ENCODE measurements at regions not wholly inside any gene's neighbourhood (a gene's known extent, or its start where the extent isn't known, plus 50 kb on each side); places are given as distances from the start of the nearest gene placed in this dataset.

- DNase-seq: no peak
- no peak overlapping the region for H3K9ac ChIP-seq (ENCODE audit: extremely low read depth, insufficient read length, low read length)
- H4K91ac ChIP-seq (ENCODE audit: insufficient read length, low read depth, low read length): no peak overlapping the region
- no peak overlapping the region for H2BK15ac ChIP-seq (ENCODE audit: low read depth, low read length)
- H2BK12ac ChIP-seq (ENCODE audit: insufficient read length, low read depth, low read length): no peak overlapping the region
- H3K56ac ChIP-seq (ENCODE audit: insufficient read length, low read depth, low read length): no peak overlapping the region
- H3T11ph ChIP-seq (ENCODE audit: low read length): no peak overlapping the region
- H3K27me3 ChIP-seq (ENCODE audit: insufficient read depth, low read length): no peaks in the 10 kb centered on the region
- no peak overlapping the region for H3K23ac ChIP-seq (ENCODE audit: insufficient read length, low read depth, low read length)
- no peaks in the 10 kb centered on the region for H3K79me1 ChIP-seq (ENCODE audit: insufficient read depth, low read depth, low read length, poor library complexity, severe bottlenecking)
- H2AFZ ChIP-seq (ENCODE audit: low read length): no peak overlapping the region
- H4K5ac ChIP-seq (ENCODE audit: insufficient read length, low read depth, low read length): no peak overlapping the region
- no peak overlapping the region for H3K4ac ChIP-seq (ENCODE audit: low read depth, low read length)
- H3K27me3 Mint-ChIP-seq (ENCODE audit: low read depth): no peaks in the 10 kb centered on the region; the same call in 1 of the 2 replicates
- H3K9me3 Mint-ChIP-seq: peaks cover 0 to 8% of the 10 kb centered on the region in 2 experiments; a peak in 3 of 5 replicates
- no peaks in the 10 kb centered on the region for H3K23me2 ChIP-seq (ENCODE audit: insufficient read length, low read depth, low read length, poor library complexity, severe bottlenecking)
- no peaks in the 10 kb centered on the region for H4K20me1 ChIP-seq (ENCODE audit: control insufficient read depth, insufficient read depth, insufficient read length)
- no peak overlapping the region for H2AK5ac ChIP-seq (ENCODE audit: insufficient read length, low read length)
- H3K36me3 Mint-ChIP-seq (ENCODE audit: insufficient read depth in 1 of 3, low read depth in 3 of 3): peaks cover 0 to 14% (median 12%) of the 10 kb centered on the region in 3 experiments; a peak in 4 of 7 replicates
- no peak overlapping the region for H4K8ac ChIP-seq (replicated peaks; ENCODE audit: insufficient read length, low read depth, low read length)
- no peak for TF ChIP-seq CTCF (conservative IDR thresholded peaks at IDR 0.05)
- peaks cover 9% of the 10 kb centered on the region in 2 experiments for H3K4me1 Mint-ChIP-seq
- no peak overlapping the region for H2BK20ac ChIP-seq (ENCODE audit: low read depth, low read length, poor library complexity, severe bottlenecking)
- no peak overlapping the region for H3K14ac ChIP-seq (ENCODE audit: insufficient read depth, low read length)
- no peak overlapping the region for H3K4me2 ChIP-seq (ENCODE audit: insufficient read depth, insufficient read length, low read length)
- 0 out of 2 replicates have a peak, but pooled peaks cover 3% of the 10 kb centered on the region for H3K4me1 ChIP-seq (ENCODE audit: insufficient read depth, low read length)
- H3K79me2 ChIP-seq (ENCODE audit: insufficient read depth, low read length): no peaks in the 10 kb centered on the region
- no peak overlapping the region for H3K18ac ChIP-seq (ENCODE audit: insufficient read length, low read depth, low read length)
- no peak overlapping the region for H3K27ac ChIP-seq (ENCODE audit: insufficient read length, low read depth, low read length)
- no peaks in the 10 kb centered on the region for H3K9me3 ChIP-seq (ENCODE audit: control insufficient read depth, low read depth, low read length)
- no peak overlapping the region for H2BK120ac ChIP-seq (ENCODE audit: low read depth, low read length, poor library complexity, severe bottlenecking)
- no peak overlapping the region for H2BK5ac ChIP-seq (ENCODE audit: insufficient read length, low read length)
- WGBS (ENCODE audit: extremely low coverage, insufficient read length, low lambda C conversion rate): no CpG with 5 or more reads among the region's 6 CpGs
- H3K27ac Mint-ChIP-seq: no peak overlapping the region
- no peak overlapping the region for H3K4me3 Mint-ChIP-seq
Measured at GRCh38 chr4:18957716-18958115, 936.2 kb upstream of the LCORL start.
